ENCODE measurements at regions not wholly inside any gene's neighbourhood (a gene's known extent, or its start where the extent isn't known, plus 50 kb on each side); places are given as distances from the start of the nearest gene placed in this dataset.
A peak's percentile ranks its signal among the peaks of the same experiment; 100 is the strongest.

GRCh38 chr2:219881851-219882250, 254.4 kb downstream of the SLC4A3 start:
- no peak for DNase-seq (ENCODE audit: low read depth)
- no peak overlapping the region for H3K4me3 ChIP-seq (ENCODE audit: low read depth, low read length)
- TF ChIP-seq CTCF (conservative IDR thresholded peaks at IDR 0.05; ENCODE audit: low read depth, low read length), result no peak

DNA sequence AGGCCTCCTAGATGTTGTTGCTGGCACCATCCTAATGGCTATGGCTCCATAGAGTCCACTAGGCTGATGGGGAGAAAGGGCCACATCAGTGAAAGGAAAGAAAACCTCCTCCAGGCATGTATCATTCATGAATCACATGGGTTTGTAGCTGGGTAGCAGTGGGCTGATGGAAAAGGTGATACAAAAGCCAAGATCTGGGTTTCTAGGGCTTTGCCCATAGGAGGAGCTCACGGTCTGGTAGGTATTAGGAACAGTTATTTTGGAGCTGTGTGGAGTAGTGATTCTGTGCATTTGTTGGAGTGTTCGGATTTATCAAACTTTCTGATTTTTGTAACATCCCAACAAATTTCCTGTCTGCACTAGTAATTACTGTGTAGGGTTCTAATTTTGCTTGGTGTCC, 259.2 kb downstream of the SLC4A3 start:
- DNase-seq (ENCODE audit: low read depth), result no peak
- TF ChIP-seq CTCF (conservative IDR thresholded peaks at IDR 0.05; ENCODE audit: low read depth, low read length), result peak; percentile 7
- no peak overlapping the region for H3K4me3 ChIP-seq (ENCODE audit: low read depth, low read length)

DNA sequence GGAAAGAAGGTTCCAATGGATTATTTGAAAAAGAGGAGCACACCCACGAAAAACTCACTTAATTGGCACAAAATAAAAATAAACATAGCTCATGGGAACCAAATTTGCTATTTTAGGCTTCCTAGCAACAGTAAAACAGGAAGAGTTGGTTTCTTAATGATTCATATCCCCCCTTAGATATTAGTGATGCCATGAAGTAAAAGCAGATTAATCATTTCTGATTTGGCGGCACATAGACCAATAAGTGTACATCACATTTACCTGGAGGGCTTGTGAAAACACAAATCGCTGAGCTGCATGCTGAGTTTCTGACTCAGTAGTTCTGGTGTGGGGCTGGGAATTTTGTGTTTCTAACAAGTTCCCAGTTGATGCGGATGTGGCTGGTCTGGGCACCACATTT, 260.4 kb downstream of the SLC4A3 start:
- no peak overlapping the region for H3K4me3 ChIP-seq (ENCODE audit: low read depth, low read length)
- no peak for DNase-seq (ENCODE audit: low read depth)
- TF ChIP-seq CTCF (conservative IDR thresholded peaks at IDR 0.05; ENCODE audit: low read depth, low read length), result no peak

DNA sequence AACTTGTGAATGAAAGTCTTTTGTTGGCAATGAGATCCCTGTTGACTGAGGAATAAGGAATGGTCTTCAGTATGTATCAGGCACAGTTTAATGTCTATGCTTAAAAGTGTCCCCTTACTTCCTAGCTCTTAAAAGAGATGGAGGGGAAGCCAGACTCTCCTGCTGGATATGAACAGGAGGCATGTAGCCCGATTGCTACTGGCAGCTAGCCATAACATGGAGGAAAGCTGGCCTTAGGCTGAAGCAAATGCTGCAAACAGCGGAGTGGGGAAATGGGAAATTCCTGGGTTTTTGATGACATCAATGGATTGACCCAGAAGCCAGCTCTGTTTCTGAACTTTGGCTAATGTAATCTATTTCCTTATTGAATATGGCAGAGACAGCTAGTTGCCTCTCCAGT, 266.1 kb downstream of the SLC4A3 start:
- TF ChIP-seq CTCF (conservative IDR thresholded peaks at IDR 0.05; ENCODE audit: low read depth, low read length), result no peak
- no peak overlapping the region for H3K4me3 ChIP-seq (ENCODE audit: low read depth, low read length)

DNA sequence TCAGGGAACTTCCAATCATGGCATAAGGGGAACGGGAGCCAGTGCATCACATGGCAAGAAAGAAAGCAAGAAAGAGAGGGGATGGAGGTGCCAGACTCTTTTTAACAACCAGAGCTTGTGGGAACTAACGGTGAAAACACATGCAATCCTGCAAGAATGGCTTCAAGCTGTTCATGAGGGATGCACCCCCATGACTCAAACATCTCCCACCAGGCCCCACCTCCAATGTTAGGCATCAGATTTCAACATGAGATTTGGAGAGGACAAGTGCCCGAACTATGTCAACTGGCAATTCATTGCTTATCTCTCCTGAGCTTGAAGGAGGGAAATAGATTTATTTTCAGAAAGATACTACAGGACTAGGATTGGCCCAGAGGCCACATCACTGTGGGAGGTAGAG, 270.0 kb downstream of the SLC4A3 start:
- H3K4me3 ChIP-seq (ENCODE audit: low read depth, low read length), result no peak overlapping the region
- TF ChIP-seq CTCF (conservative IDR thresholded peaks at IDR 0.05; ENCODE audit: low read depth, low read length), result no peak
- no peak for DNase-seq (ENCODE audit: low read depth)

More for the DNA sequence above, 266.1 kb downstream of the SLC4A3 start:
- no peak for DNase-seq (ENCODE audit: low read depth)

- DNase-seq (ENCODE audit: low read depth), result no peak
- TF ChIP-seq CTCF (conservative IDR thresholded peaks at IDR 0.05; ENCODE audit: low read depth, low read length), result no peak
Observed at GRCh38 chr2:219901155-219901554, 273.7 kb downstream of the SLC4A3 start.

GRCh38 chr2:219902891-219903552, 275.6 kb downstream of the SLC4A3 start:
- no peak overlapping the region for H3K4me3 ChIP-seq (ENCODE audit: low read depth, low read length)
- TF ChIP-seq CTCF (conservative IDR thresholded peaks at IDR 0.05; ENCODE audit: low read depth, low read length), result no peak
- no peak for DNase-seq (ENCODE audit: low read depth)

More at GRCh38 chr2:219901155-219901554, 273.7 kb downstream of the SLC4A3 start:
- no peak overlapping the region for H3K4me3 ChIP-seq (ENCODE audit: low read depth, low read length)
